Naive thymus-derived CD4-positive, alpha-beta T cell (primary cell): ENCODE measurements at regions not wholly inside any gene's neighbourhood (a gene's known extent, or its start where the extent isn't known, plus 50 kb on each side); places are given as distances from the start of the nearest gene placed in this dataset.
A peak's percentile ranks its signal among the peaks of the same experiment; 100 is the strongest.
"Not testable (repeated sequence)": the region's sequence is repeated elsewhere in the genome, so short reads cannot be mapped to it uniquely, and the experiment has no call there.

Experiments used
- ATAC-seq: fragments of 150-1000 bp; cut with Tn5 transposase; 2 replicates; pipeline ENCODE4 v1.10.0; 2021; ENCODE audit warnings: mild to moderate bottlenecking, moderate library complexity
- CTCF ChIA-PET: fragments of 350-600 bp; sonication (Branson Sonifier 250); formaldehyde crosslinking; loops from one replicate; lab custom pipeline; 2021; ENCODE audit warnings: antibody characterized with exemption; lab: Charles Lee
- POLR2A ChIA-PET: fragments of 350-600 bp; sonication (Branson Sonifier 250); formaldehyde crosslinking; loops from one replicate; lab custom pipeline; 2021; ENCODE audit warnings: antibody characterized with exemption, inconsistent platforms; lab: Charles Lee
- DNase-seq, 9 donors: peaks; one replicate each; pipeline versions ENCODE4 v3.0.0 to v3.0.0-alpha.2; 2020 to 2022; ENCODE audit warnings: mixed read lengths in 1 of 9
- H3K27ac ChIP-seq: one replicate; pipeline ENCODE4 v1.7.0; 2013; ENCODE audit warnings: mild to moderate bottlenecking, low read depth, low read length, moderate library complexity
- H3K27me3 ChIP-seq, 2 donors: one replicate each; pipeline ENCODE4 v1.7.0; 2013; ENCODE audit warnings: low read length in 2 of 2, mild to moderate bottlenecking in 2 of 2, moderate library complexity in 2 of 2; ENCODE audit not compliant: control insufficient read depth in 2 of 2, insufficient read depth in 2 of 2
- H3K36me3 ChIP-seq, 3 experiments: 1 replicate in 2 of 3; 2 replicates in 1 of 3; pipeline ENCODE4 v1.7.0; 2013; ENCODE audit warnings: low read length in 3 of 3, mild to moderate bottlenecking in 3 of 3, moderate library complexity in 1 of 3; ENCODE audit not compliant: insufficient read depth in 3 of 3, control insufficient read depth in 2 of 3
- H3K4me1 ChIP-seq, 2 donors: one replicate each; pipeline ENCODE4 v1.7.0; 2013; ENCODE audit warnings: low read length in 2 of 2, mild to moderate bottlenecking in 2 of 2, moderate library complexity in 1 of 2; ENCODE audit not compliant: control insufficient read depth in 2 of 2, insufficient read depth in 2 of 2
- H3K4me3 ChIP-seq: 2 replicates; pipeline ENCODE4 v1.7.0; 2013; ENCODE audit warnings: mild to moderate bottlenecking, low read length
- H3K9me3 ChIP-seq, 3 experiments: 1 replicate in 2 of 3; 2 replicates in 1 of 3; pipeline ENCODE4 v1.7.0; 2013; ENCODE audit warnings: low read length in 3 of 3; ENCODE audit not compliant: control insufficient read depth in 2 of 3
- H3K27ac Mint-ChIP-seq, 9 donors: one replicate each; pipeline ENCODE4 v1.8.0; 2020 to 2022; ENCODE audit warnings: mixed read lengths in 9 of 9, mild to moderate bottlenecking in 8 of 9, moderate library complexity in 5 of 9, inconsistent platforms in 2 of 9
- H3K27me3 Mint-ChIP-seq, 5 donors: one replicate each; pipeline ENCODE4 v1.8.0; 2021 to 2022; ENCODE audit warnings: mixed read lengths in 5 of 5, mild to moderate bottlenecking in 1 of 5
- H3K36me3 Mint-ChIP-seq, 5 donors: one replicate each; pipeline ENCODE4 v1.8.0; 2020 to 2022; ENCODE audit warnings: mixed read lengths in 5 of 5, mild to moderate bottlenecking in 3 of 5, inconsistent platforms in 1 of 5
- H3K4me1 Mint-ChIP-seq, 7 donors: one replicate each; pipeline ENCODE4 v1.8.0; 2020 to 2022; ENCODE audit warnings: mixed read lengths in 7 of 7, mild to moderate bottlenecking in 3 of 7, inconsistent platforms in 1 of 7
- H3K4me3 Mint-ChIP-seq, 10 donors: one replicate each; pipeline ENCODE4 v1.8.0; 2020 to 2022; ENCODE audit warnings: mild to moderate bottlenecking in 10 of 10, mixed read lengths in 10 of 10, moderate library complexity in 6 of 10, inconsistent platforms in 2 of 10
- H3K9me3 Mint-ChIP-seq, 11 donors: one replicate each; pipeline ENCODE4 v1.8.0; 2020 to 2022; ENCODE audit warnings: mixed read lengths in 11 of 11, mild to moderate bottlenecking in 4 of 11, inconsistent platforms in 1 of 11, moderate library complexity in 1 of 11
- intact Hi-C, 2 donors: fragments of 100-400 bp; cut with micrococcal nuclease; formaldehyde crosslinking; loops; one replicate each; pipeline ENCODE4 v1.15.1; 2023

- CTCF ChIA-PET, POLR2A ChIA-PET, H3K27me3 Mint-ChIP-seq, H3K27ac Mint-ChIP-seq, H3K36me3 Mint-ChIP-seq, intact Hi-C loops, H3K4me1 ChIP-seq, H3K9me3 Mint-ChIP-seq, H3K4me1 Mint-ChIP-seq, DNase-seq, H3K27me3 ChIP-seq, H3K27ac ChIP-seq, H3K4me3 ChIP-seq, H3K4me3 Mint-ChIP-seq, H3K36me3 ChIP-seq: not testable (repeated sequence)
- H3K9me3 ChIP-seq, result peaks cover 0 to 52% (median 4%) of the 10 kb centered on the region in 3 experiments
- peak; percentile 36 for ATAC-seq
Measured at GRCh38 chr17:26936645-26937044, 357.3 kb upstream of the WSB1 start.

GRCh38 chr17:26937750-26938322, 356.1 kb upstream of the WSB1 start:
- H3K36me3 Mint-ChIP-seq, H3K4me1 Mint-ChIP-seq, POLR2A ChIA-PET, CTCF ChIA-PET, H3K27ac ChIP-seq, H3K27me3 Mint-ChIP-seq, H3K4me1 ChIP-seq, H3K9me3 Mint-ChIP-seq, intact Hi-C loops, H3K27me3 ChIP-seq, H3K27ac Mint-ChIP-seq, H3K36me3 ChIP-seq, H3K4me3 ChIP-seq, DNase-seq, H3K4me3 Mint-ChIP-seq: not testable (repeated sequence)
- H3K9me3 ChIP-seq, result peaks cover 0 to 52% (median 4%) of the 10 kb centered on the region in 3 experiments
- ATAC-seq, result peak; percentile 66

GRCh38 chr17:26939755-26940154, 354.2 kb upstream of the WSB1 start:
- H3K36me3 ChIP-seq, H3K4me1 Mint-ChIP-seq, H3K4me3 ChIP-seq, H3K27ac ChIP-seq, H3K9me3 Mint-ChIP-seq, H3K4me3 Mint-ChIP-seq, POLR2A ChIA-PET, ATAC-seq, H3K36me3 Mint-ChIP-seq, H3K27me3 Mint-ChIP-seq, H3K27ac Mint-ChIP-seq, H3K27me3 ChIP-seq, H3K4me1 ChIP-seq, DNase-seq, CTCF ChIA-PET, intact Hi-C loops: not testable (repeated sequence)
- H3K9me3 ChIP-seq, result peaks cover 0 to 52% (median 4%) of the 10 kb centered on the region in 3 experiments

- H3K36me3 ChIP-seq, H3K36me3 Mint-ChIP-seq: not testable (repeated sequence)
- peaks cover 0 to 52% (median 4%) of the 10 kb centered on the region in 3 experiments for H3K9me3 ChIP-seq
Measured at GRCh38 chr17:26940587-26940986, 353.3 kb upstream of the WSB1 start.

GRCh38 chr17:26962255-26963162, 331.4 kb upstream of the WSB1 start:
- H3K27me3 Mint-ChIP-seq, result peaks cover 5 to 22% (median 11%) of the 10 kb centered on the region in 5 donors
- peak overlapping the region in 1 of 10 donors; percentile 10 for H3K4me3 Mint-ChIP-seq
- H3K27ac Mint-ChIP-seq, result peak overlapping the region in 1 of 9 donors; percentile 39
- H3K36me3 ChIP-seq, result no peaks in the 10 kb centered on the region
- H3K4me1 ChIP-seq, result no peaks in the 10 kb centered on the region
- H3K27me3 ChIP-seq, result peaks cover 0 to 4% of the 10 kb centered on the region in 2 donors
- intact Hi-C loops, result no loop called here
- H3K9me3 ChIP-seq, result no peaks in the 10 kb centered on the region
- POLR2A ChIA-PET, result no interaction called here
- peaks cover 0 to 2% (median 0%) of the 10 kb centered on the region in 5 donors for H3K36me3 Mint-ChIP-seq
- peaks cover 0 to 21% (median 9%) of the 10 kb centered on the region in 11 donors for H3K9me3 Mint-ChIP-seq
- no peaks in the 10 kb centered on the region for H3K4me1 Mint-ChIP-seq
- no peak overlapping the region for H3K27ac ChIP-seq
- H3K4me3 ChIP-seq, result no peak overlapping the region
- DNase-seq, result no peak
- ATAC-seq, result no peak
- CTCF ChIA-PET, result no interaction called here

More at GRCh38 chr17:26940587-26940986, 353.3 kb upstream of the WSB1 start:
- H3K4me3 Mint-ChIP-seq, H3K27me3 Mint-ChIP-seq, H3K27ac Mint-ChIP-seq, H3K4me3 ChIP-seq, CTCF ChIA-PET, H3K4me1 Mint-ChIP-seq, H3K4me1 ChIP-seq, H3K9me3 Mint-ChIP-seq, H3K27ac ChIP-seq, DNase-seq, intact Hi-C loops, H3K27me3 ChIP-seq, POLR2A ChIA-PET: not testable (repeated sequence)
- ATAC-seq, result peak; percentile 63

GRCh38 chr17:26963163-26963503, 330.8 kb upstream of the WSB1 start:
- H3K9me3 ChIP-seq, result no peaks in the 10 kb centered on the region
- ChIA-PET CTCF (no interaction called here), POLR2A (no interaction called here)
- Mint-ChIP-seq H3K9me3 (peaks cover 0 to 21% (median 7%) of the 10 kb centered on the region in 11 donors), H3K27me3 (peaks cover 5 to 22% (median 11%) of the 10 kb centered on the region in 5 donors), H3K4me3 (no peak overlapping the region), H3K27ac (no peak overlapping the region), H3K36me3 (peaks cover 0 to 2% (median 0%) of the 10 kb centered on the region in 5 donors), H3K4me1 (no peaks in the 10 kb centered on the region)
- H3K27me3 ChIP-seq, result peaks cover 0 to 4% of the 10 kb centered on the region in 2 donors
- no peak for ATAC-seq
- H3K27ac ChIP-seq, result no peak overlapping the region
- no peaks in the 10 kb centered on the region for H3K4me1 ChIP-seq
- H3K36me3 ChIP-seq, result no peaks in the 10 kb centered on the region
- intact Hi-C loops, result no loop called here
- no peak overlapping the region for H3K4me3 ChIP-seq
- no peak for DNase-seq
